Amniotic stem cell (primary cell): ENCODE measurements at regions not wholly inside any gene's neighbourhood (a gene's known extent, or its start where the extent isn't known, plus 50 kb on each side); places are given as distances from the start of the nearest gene placed in this dataset.

Source experiments
- DNase-seq: peaks from one replicate; lab custom pipeline; 2025; lab: John Stamatoyannopoulos, UW

DNA sequence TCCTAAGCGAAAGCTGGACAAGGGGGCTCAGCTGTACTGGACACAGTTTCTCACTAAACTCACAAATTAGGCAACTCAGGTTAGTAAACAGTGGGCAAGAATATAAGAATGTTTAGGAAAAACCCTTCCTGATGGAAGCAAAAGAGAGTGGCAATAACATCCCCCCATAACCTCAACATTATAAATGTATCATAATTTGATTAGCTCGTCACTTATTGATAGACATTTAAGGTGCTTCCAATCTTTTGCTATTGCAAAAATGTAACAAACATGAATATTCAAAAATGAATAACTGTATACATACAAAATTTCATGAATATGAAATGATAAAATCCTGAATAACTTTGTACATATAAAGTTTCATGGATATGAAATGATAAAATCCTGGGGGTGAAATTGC lies 415.7 kb downstream of the EPM2A start:
- DNase-seq: no peak

DNA sequence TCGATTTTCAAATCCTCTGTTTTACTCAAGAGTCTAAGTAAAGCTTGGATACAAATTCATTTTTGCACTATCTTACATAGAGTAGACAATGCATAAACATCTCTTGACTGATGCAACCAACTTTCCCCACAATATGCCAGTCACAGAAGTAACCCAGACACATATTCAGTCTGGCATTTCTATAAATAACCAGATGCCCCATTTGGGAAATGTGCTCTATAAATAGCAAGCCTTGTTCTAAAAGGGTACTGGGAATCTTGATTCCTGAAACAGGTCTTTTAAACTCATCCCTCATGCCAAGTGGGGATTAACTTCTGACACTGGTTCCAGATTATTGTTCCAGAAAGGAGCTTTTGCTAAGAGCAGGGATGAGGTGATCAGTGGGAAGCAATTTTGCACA lies 411.7 kb downstream of the EPM2A start:
- DNase-seq: no peak

- DNase-seq: no peak
These were observed 407.7 kb downstream of the EPM2A start for GRCh38 chr6:145327586-145327985.

DNA sequence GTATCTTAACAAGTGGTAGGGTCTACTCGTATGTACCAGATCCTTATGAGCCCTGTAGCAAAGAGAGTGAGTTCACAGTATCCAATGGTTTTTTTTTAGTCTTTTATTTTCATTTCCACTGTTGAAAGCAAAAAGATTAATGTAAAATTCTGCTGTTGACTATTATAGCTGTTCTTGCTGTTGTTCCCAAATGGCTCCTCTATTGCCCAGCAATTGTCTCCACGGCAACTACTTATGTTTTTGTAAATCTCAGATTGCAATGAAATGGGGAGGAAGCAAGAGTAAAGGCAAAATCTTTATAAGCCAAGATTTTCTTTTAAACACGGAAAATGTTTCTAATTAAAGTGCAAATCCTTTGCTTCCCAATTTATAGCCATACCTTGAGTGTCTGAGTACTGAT lies 406.1 kb downstream of the EPM2A start:
- no peak for DNase-seq

- no peak for DNase-seq
These were observed 404.3 kb downstream of the EPM2A start for GRCh38 chr6:145331066-145331465.

- no peak for DNase-seq
These were observed 403.3 kb downstream of the EPM2A start for GRCh38 chr6:145332011-145332410.

DNA sequence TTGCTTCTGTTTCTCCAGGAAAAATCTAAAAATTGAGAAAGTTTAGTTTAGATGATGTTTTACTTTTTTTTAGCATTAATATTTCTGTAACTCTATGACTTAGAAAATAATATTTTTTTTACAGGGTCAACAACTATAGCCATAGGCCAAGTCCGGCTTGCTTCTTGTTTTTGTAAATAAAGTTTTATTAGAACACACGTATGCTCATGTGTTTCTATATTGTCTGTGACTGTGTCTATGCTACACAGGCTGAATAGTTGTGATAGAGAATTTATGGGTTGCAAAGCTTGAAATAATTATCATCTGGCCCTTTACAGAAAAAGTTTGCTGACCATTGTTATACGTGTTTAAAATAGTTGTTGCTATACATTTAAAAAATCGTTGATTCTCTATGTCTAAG lies 399.2 kb downstream of the EPM2A start:
- no peak for DNase-seq

- no peak for DNase-seq
These were observed 396.2 kb downstream of the EPM2A start for GRCh38 chr6:145339089-145339488.

DNA sequence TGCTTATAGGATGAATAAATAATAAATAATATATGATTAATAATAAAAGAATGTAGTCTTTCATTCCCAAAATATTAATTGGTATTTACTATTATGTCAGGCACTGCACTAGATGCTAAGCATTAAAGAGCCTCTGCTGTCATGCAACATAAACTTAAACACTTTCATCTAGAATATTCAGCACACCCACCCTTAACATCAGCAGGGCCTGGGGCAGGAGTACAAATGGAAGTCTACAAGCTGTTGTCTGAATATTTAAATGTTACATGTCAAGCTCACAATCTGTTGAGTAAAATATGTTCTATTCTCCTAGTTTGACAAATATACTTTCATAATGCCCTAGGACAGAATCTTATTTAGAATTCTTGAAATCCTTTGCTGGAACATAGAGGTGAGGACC lies 395.1 kb downstream of the EPM2A start:
- DNase-seq: no peak

GRCh38 chr6:145345094-145345493 lies 390.2 kb downstream of the EPM2A start:
- no peak for DNase-seq

GRCh38 chr6:145347216-145347615 lies 388.1 kb downstream of the EPM2A start:
- no peak for DNase-seq

GRCh38 chr6:145349950-145350510 lies 385.3 kb downstream of the EPM2A start:
- no peak for DNase-seq

DNA sequence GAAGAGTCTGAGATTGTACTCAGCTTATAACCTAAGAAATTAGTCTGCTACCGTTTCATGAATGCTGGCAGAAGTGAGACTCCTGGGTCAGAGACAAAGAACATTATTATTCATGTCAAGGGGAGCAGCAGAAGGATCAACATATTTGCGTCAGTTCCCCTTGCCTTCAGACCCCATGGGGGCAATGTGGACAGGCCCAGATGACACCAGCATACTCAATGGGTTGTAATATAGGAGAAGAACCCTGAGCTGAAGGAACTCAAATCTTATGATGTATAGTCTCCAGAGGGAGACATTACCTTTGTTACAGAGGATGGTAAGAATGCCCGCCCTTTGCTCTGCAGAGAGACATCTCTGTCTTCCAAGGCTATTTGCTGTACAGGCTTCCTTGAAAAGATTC lies 384.4 kb downstream of the EPM2A start:
- no peak for DNase-seq

DNA sequence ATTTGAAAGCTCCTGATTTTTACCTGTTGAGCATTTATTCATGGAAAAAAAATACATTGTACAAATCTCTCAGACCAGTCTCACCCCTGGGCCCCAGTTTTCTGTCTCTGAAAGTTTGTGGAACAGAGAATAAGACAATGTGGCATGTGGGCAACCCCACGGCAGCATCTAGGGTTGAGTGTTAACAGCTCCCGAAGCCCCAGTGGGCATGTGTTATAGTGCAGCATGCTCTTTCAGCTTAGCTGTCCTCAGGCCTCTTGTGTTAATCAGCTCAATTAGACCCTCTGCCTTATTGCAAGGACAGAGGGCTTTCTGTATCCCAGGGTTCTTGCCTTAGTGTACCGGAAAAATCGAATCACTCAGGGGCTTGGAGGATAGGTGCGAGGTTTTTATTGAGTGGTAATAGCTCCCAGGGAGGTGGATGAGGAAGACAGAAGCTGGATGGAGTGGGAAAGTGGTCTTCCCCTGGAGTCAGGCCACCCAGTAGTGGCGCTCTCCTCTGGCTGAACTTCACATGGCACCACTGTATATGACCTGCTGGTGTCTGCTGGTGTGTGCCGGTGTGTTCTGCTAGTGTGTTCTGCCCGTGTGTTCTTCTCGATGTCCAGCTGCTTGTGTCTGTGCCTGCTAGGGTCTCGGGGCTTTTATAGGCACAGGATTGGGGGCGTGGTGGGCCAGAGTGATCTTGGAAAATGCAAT lies 382.8 kb downstream of the EPM2A start:
- no peak for DNase-seq

DNA sequence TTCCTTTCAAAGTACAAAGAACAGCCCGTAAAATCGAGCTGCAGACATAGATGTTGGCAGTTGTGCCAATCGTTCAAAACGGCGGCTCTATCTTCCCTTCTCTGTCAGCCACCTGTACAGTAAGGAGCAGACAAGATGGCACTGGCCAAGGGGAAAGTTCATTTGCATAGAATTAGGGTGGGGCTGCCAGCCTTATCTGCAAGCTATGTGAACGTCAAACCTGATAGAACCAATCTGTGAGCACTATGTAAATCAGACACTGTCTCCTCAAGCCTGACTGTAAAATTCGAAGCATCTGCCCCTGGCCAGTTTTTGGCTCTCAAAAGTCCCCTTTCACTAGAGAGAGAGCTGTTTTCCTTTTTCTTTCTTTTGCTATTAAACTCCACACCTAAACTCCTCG lies 374.5 kb downstream of the EPM2A start:
- no peak for DNase-seq

DNA sequence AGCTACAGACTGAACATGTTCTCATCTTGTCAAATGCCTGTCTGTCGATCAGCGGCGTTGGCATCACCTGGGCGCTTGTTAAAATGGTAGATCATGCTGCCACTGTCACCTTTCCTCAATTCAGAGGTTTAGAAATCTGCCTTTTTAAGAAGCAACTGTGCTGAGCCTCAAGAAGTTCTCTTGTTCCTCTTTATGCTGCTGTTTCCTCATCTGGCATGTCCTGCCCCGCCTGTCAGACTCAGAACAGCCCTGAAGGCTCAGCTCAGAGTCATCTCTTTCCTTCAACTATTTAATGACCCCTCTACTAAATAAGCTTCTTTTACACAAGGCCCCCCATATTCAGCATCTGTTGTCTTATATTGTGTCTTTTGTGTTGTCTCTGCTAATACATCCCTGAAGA lies 368.2 kb downstream of the EPM2A start:
- no peak for DNase-seq

DNA sequence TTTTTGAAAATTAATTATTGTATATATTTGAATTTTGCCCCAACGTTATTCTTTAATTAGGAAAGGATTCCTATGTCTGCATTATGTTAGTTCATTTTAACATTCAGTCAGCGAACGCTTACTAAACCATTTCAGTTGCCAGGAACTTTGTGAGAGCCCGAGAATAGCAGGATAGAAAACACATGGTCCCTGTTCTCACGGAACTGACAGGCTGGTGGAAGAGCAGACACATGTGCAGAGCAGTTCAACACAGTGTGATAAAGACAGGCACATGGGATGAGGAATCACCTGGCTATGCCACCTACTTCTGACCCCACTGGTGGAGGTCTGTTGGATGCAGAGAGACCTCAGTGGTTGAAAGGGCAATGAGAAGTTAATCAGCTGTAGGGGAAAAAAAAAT lies 367.2 kb downstream of the EPM2A start:
- no peak for DNase-seq

GRCh38 chr6:145370559-145370958 lies 364.8 kb downstream of the EPM2A start:
- DNase-seq: no peak

- DNase-seq: no peak
These were observed 362.6 kb downstream of the EPM2A start for GRCh38 chr6:145372671-145373151.

- no peak for DNase-seq
These were observed 361.5 kb downstream of the EPM2A start for GRCh38 chr6:145373826-145374225.

GRCh38 chr6:145374570-145374969 lies 360.8 kb downstream of the EPM2A start:
- DNase-seq: no peak

DNA sequence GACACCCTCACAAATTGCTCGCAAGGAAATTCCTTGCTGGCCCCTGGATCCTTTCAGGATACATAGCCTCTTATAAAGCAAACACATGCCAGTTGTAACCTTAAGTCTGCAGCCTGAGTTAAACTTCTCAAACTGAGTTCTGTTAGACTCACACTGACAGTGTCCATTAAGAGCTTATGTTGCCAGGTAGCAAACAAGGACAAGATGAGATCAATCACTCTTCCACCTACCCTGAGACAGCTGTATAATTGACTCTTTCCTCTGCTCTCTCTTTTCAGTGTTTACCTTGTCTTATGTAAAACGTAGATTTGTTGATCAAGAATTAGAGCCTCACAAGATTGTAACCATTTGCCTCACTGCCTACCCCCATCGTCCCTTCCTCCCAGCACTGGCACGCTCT lies 359.8 kb downstream of the EPM2A start:
- DNase-seq: no peak

DNA sequence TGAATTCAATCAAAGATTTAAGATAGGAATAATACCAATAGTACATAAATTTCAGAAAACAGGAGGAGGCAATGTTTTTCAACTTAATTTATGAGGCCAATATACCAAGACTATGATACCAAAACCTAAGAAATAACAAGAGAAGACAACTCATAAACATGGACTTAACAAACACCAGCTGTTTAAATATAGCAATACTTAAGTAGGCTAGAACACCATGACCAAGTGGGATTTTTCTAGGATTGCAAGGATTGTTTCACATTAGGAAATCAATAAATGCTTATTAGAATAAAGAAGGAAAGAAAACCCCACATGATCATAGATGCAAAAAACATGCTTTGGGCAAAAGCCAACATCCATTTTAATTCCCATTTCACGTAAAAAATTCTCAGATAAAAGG lies 355.1 kb downstream of the EPM2A start:
- DNase-seq: no peak

DNA sequence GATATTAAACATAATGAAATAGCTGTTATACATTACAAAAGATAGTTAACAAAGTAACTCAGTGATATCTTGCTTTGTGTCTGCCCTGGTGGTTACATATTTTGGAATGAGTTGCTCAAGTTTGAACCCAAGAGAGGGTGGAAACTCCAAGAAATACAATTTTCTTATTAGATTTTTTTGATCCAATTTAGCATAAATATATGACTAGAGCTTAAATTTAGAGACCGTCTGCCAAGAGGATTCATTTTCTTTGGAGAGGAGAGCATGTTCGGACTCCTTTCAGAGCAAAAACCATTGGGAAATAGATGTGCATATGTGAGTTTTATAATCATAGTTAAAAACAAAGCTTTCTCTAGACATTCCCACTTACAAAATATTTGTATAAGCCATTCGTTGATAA lies 353.4 kb downstream of the EPM2A start:
- DNase-seq: no peak
